IMR-90 (cell line): ENCODE measurements at regions not wholly inside any gene's neighbourhood (a gene's known extent, or its start where the extent isn't known, plus 50 kb on each side); places are given as distances from the start of the nearest gene placed in this dataset.

Experiments
- ATAC-seq: fragments of 200-7000 bp; cut with Tn5 transposase; 2 replicates; pipeline ENCODE4 v1.9.1; 2020; ENCODE audit warnings: low read depth, mild to moderate bottlenecking, moderate library complexity
- BruUV-seq: library from RNA; stranded (reverse); fragments of 400-500 nt; replicated peaks from 2 replicates; lab custom pipeline; 2021; lab: Mats Ljungman, UMichigan
- CTCF ChIA-PET: fragments of 300-600 bp; formaldehyde crosslinking; extraction: SDS; loops from one replicate; lab custom pipeline; 2021; ENCODE audit warnings: antibody characterized with exemption; lab: Yijun Ruan, JAX
- POLR2A ChIA-PET: fragments of 300-600 bp; sonication (Branson Sonifier 250); formaldehyde crosslinking; loops from one replicate; lab custom pipeline; 2022; ENCODE audit warnings: antibody characterized with exemption; ENCODE audit not compliant: unreplicated experiment; lab: Charles Lee
- DNase-seq: peaks from one replicate; pipeline ENCODE4 v3.0.0; 2013
- H2AFZ ChIP-seq: replicated peaks from 2 replicates; pipeline ENCODE3; 2013; ENCODE audit warnings: low read length, mild to moderate bottlenecking; ENCODE audit not compliant: poor library complexity
- H2AK5ac ChIP-seq: 2 replicates; pipeline ENCODE4 v1.6.1; 2013; ENCODE audit warnings: low read depth, low read length, inconsistent platforms
- H2AK9ac ChIP-seq: replicated peaks from 2 replicates; pipeline ENCODE3; 2013; ENCODE audit warnings: mild to moderate bottlenecking, low read depth, low read length, moderate library complexity; ENCODE audit not compliant: poor library complexity
- H2BK120ac ChIP-seq: 2 replicates; pipeline ENCODE4 v1.6.1; 2013; ENCODE audit warnings: low read depth, low read length, inconsistent platforms
- H2BK15ac ChIP-seq: 3 replicates; pipeline ENCODE4 v1.6.1; 2013; ENCODE audit warnings: low read depth, low read length, inconsistent platforms
- H2BK20ac ChIP-seq: 2 replicates; pipeline ENCODE4 v1.6.1; 2013; ENCODE audit warnings: low read depth, mild to moderate bottlenecking, inconsistent platforms, low read length, moderate library complexity
- H2BK5ac ChIP-seq: 2 replicates; pipeline ENCODE4 v1.6.1; 2013; ENCODE audit warnings: mild to moderate bottlenecking, low read depth, low read length, inconsistent platforms; ENCODE audit not compliant: poor library complexity, severe bottlenecking
- H3K14ac ChIP-seq: replicated peaks from 2 replicates; pipeline ENCODE4 v1.6.1; 2013; ENCODE audit warnings: low read depth, low read length, inconsistent platforms
- H3K18ac ChIP-seq: 2 replicates; pipeline ENCODE4 v1.6.1; 2013; ENCODE audit warnings: low read depth, low read length, control low read depth
- H3K23ac ChIP-seq: 2 replicates; pipeline ENCODE4 v1.6.1; 2013; ENCODE audit warnings: low read depth, low read length, inconsistent platforms
- H3K27ac ChIP-seq: 2 replicates; pipeline ENCODE4 v1.5.1; 2013; ENCODE audit warnings: mild to moderate bottlenecking, control low read depth, low read length; ENCODE audit not compliant: insufficient read depth
- H3K27me3 ChIP-seq: 2 replicates; pipeline ENCODE4 v1.6.1; 2013; ENCODE audit warnings: low read length; ENCODE audit not compliant: control insufficient read depth, insufficient read depth
- H3K36me3 ChIP-seq: 2 replicates; pipeline ENCODE4 v1.6.1; 2013; ENCODE audit warnings: low read length, mixed read lengths; ENCODE audit not compliant: control insufficient read depth, insufficient read depth
- H3K4ac ChIP-seq: 2 replicates; pipeline ENCODE4 v1.6.1; 2013; ENCODE audit warnings: low read depth, low read length, inconsistent platforms
- H3K4me1 ChIP-seq: 2 replicates; pipeline ENCODE4 v1.6.1; 2013; ENCODE audit warnings: low read length, mixed read lengths; ENCODE audit not compliant: control insufficient read depth, insufficient read depth
- H3K4me2 ChIP-seq: 2 replicates; pipeline ENCODE4 v1.6.1; 2013; ENCODE audit warnings: low read depth, mild to moderate bottlenecking, control low read depth, low read length, moderate library complexity
- H3K4me3 ChIP-seq: 2 replicates; pipeline ENCODE4 v1.5.1; 2013; ENCODE audit warnings: low read depth, mild to moderate bottlenecking, control low read depth, low read length, moderate library complexity; ENCODE audit not compliant: insufficient read depth
- H3K56ac ChIP-seq: 2 replicates; pipeline ENCODE4 v1.6.1; 2013; ENCODE audit warnings: low read length, inconsistent platforms; ENCODE audit not compliant: insufficient read depth; ENCODE audit errors: extremely low read depth
- H3K79me1 ChIP-seq, 2 experiments: 2 replicates each; pipeline ENCODE4 v1.6.1; 2013; ENCODE audit warnings: low read length in 2 of 2, inconsistent platforms in 1 of 2, low read depth in 1 of 2
- H3K9ac ChIP-seq: 2 replicates; pipeline ENCODE4 v1.6.1; 2013; ENCODE audit warnings: low read depth, low read length, control low read depth
- H3K9me1 ChIP-seq: 2 replicates; pipeline ENCODE4 v1.6.1; 2013; ENCODE audit warnings: low read length, inconsistent platforms; ENCODE audit not compliant: insufficient read depth
- H3K9me3 ChIP-seq: 2 replicates; pipeline ENCODE4 v1.6.1; 2013; ENCODE audit warnings: low read length; ENCODE audit not compliant: control insufficient read depth, insufficient read depth
- H4K20me1 ChIP-seq: 2 replicates; pipeline ENCODE4 v1.6.1; 2013; ENCODE audit warnings: low read length, inconsistent platforms; ENCODE audit not compliant: insufficient read depth
- H4K5ac ChIP-seq: 2 replicates; pipeline ENCODE4 v1.6.1; 2013; ENCODE audit warnings: mild to moderate bottlenecking, low read depth, low read length, control low read depth
- H4K8ac ChIP-seq, 2 experiments: 2 replicates each; pipeline ENCODE4 v1.6.1; 2013; ENCODE audit warnings: low read depth in 2 of 2, low read length in 2 of 2, control low read depth in 1 of 2, inconsistent platforms in 1 of 2
- H4K91ac ChIP-seq: 2 replicates; pipeline ENCODE4 v1.6.1; 2013; ENCODE audit warnings: low read depth, low read length, inconsistent platforms; ENCODE audit not compliant: insufficient read depth
- CEBPB ChIP-seq: IDR thresholded peaks from 2 replicates; pipeline ENCODE4 v1.6.1; 2012; ENCODE audit warnings: low read depth, low read length, improper control_type of control experiment
- MAFK ChIP-seq: IDR thresholded peaks from 2 replicates; pipeline ENCODE4 v1.6.1; 2012; ENCODE audit warnings: low read depth, low read length, improper control_type of control experiment
- MXI1 ChIP-seq: IDR thresholded peaks from 2 replicates; pipeline ENCODE4 v1.6.1; 2012; ENCODE audit warnings: low read depth, mild to moderate bottlenecking, low read length, moderate library complexity, borderline replicate concordance
- POLR2A ChIP-seq: IDR thresholded peaks from 2 replicates; pipeline ENCODE4 v1.6.1; 2012; ENCODE audit warnings: mild to moderate bottlenecking, low read depth, low read length
- RFX5 ChIP-seq: IDR thresholded peaks from 2 replicates; pipeline ENCODE4 v1.8.0; 2012; ENCODE audit warnings: low read depth, mild to moderate bottlenecking, low read length, moderate library complexity
- SMC3 ChIP-seq: fragments of 150-350 bp; IDR thresholded peaks from 2 replicates; pipeline ENCODE4 v1.6.1; 2016; ENCODE audit warnings: low read depth, mild to moderate bottlenecking, antibody characterized with exemption, low read length, moderate library complexity
- dilution Hi-C: fragments of 300-500 bp; cut with HindIII; formaldehyde crosslinking; loops from one replicate; pipeline ENCODE4 v1.14.3; 2018; ENCODE audit warnings: low sequenced_read_pairs; ENCODE audit not compliant: unreplicated experiment
- in situ Hi-C: fragments of 300-500 bp; cut with MboI; formaldehyde crosslinking; loops from 3 replicates; pipeline ENCODE4 v1.14.3; 2019; ENCODE audit warnings: low sequenced_read_pairs, inconsistent platforms, mixed read lengths
- intact Hi-C: fragments of 100-400 bp; cut with micrococcal nuclease; formaldehyde crosslinking; loops from 2 replicates; pipeline ENCODE4 v1.10.0; 2022

DNA sequence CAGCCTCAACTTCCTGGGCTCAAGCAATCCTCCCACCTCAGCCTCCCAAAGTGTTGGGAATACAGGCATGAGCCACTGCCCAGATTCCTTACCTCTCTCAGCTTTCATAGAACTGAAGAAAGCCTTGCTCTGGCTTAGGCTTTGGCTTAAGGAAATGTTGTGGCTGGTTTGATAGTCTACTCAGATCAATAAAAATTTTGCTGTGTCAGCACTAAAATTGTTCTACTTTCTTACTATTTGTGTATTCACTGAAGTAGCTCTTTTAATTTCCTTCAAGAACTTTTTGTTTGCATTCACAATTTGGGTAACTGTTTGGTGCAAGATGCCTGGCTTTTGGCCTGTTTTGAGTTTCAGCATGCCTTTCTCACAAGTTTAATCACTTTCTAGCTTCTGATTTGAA lies 634.0 kb upstream of the FSHR start:
- in situ Hi-C loops, result no loop called here

More for the DNA sequence above, 634.0 kb upstream of the FSHR start:
- DNase-seq (no peak), ATAC-seq (no peak)
- Histone ChIP-seq H3K4me2 (no peak overlapping the region), H3K27me3 (no peaks in the 10 kb centered on the region), H3K56ac (no peak overlapping the region), H3K14ac (no peak overlapping the region), H3K18ac (no peak overlapping the region), H3K4me3 (no peak overlapping the region), H3K23ac (no peak overlapping the region), H3K4ac (no peak overlapping the region), H3K4me1 (no peaks in the 10 kb centered on the region), H2BK120ac (no peak overlapping the region), H4K20me1 (no peaks in the 10 kb centered on the region), H3K9me1 (no peaks in the 10 kb centered on the region), H3K27ac (no peak overlapping the region), H4K8ac (no peak overlapping the region), H3K79me1 (no peaks in the 10 kb centered on the region), H2AFZ (no peak overlapping the region), H4K5ac (no peak overlapping the region), H2BK15ac (no peak overlapping the region), H2BK5ac (no peak overlapping the region), H2BK20ac (no peak overlapping the region), H3K9ac (no peak overlapping the region), H4K91ac (no peak overlapping the region), H2AK9ac (no peak overlapping the region), H3K36me3 (no peaks in the 10 kb centered on the region), H3K9me3 (peaks cover 8% of the 10 kb centered on the region), H2AK5ac (no peak overlapping the region)
- POLR2A ChIA-PET, result no interaction called here
- dilution Hi-C loops (no loop called here), intact Hi-C loops (loop anchor here (2.0 kb wide), 1 partner anchor 49 kb away; no protein-coding TSS in a partner anchor)
- no peak for TF ChIP-seq CEBPB
- no peak for TF ChIP-seq RFX5
- no peak for TF ChIP-seq MXI1
- TF ChIP-seq MAFK, result peak; percentile 98
- TF ChIP-seq POLR2A, result no peak
- TF ChIP-seq SMC3, result no peak
- no TSS peak for BruUV-seq
- CTCF ChIA-PET, result no interaction called here
